HEK293T (cell line): ENCODE measurements at regions not wholly inside any gene's neighbourhood (a gene's known extent, or its start where the extent isn't known, plus 50 kb on each side); places are given as distances from the start of the nearest gene placed in this dataset.

Source experiments
- CTCF ChIA-PET: fragments of 350-600 bp; formaldehyde crosslinking; extraction: SDS; loops from one replicate; lab custom pipeline; 2021; ENCODE audit warnings: antibody characterized with exemption, inconsistent platforms; lab: Yijun Ruan, JAX
- POLR2A ChIA-PET: fragments of 350-600 bp; formaldehyde crosslinking; extraction: SDS; loops from one replicate; lab custom pipeline; 2020; ENCODE audit warnings: antibody characterized with exemption, inconsistent platforms; lab: Yijun Ruan, JAX
- DNase-seq: peaks from one replicate; pipeline ENCODE4 v3.0.0; 2012; ENCODE audit warnings: mixed read lengths; ENCODE audit errors: extremely low spot score
- ARNT ChIP-seq: fragments of 450-650 bp; IDR thresholded peaks from 2 replicates; pipeline ENCODE4 v1.6.1; 2017; ENCODE audit warnings: mild to moderate bottlenecking
- BHLHE40 ChIP-seq: fragments of 450-650 bp; IDR thresholded peaks from 2 replicates; pipeline ENCODE4 v1.6.1; 2016; ENCODE audit warnings: mild to moderate bottlenecking, moderate library complexity, borderline replicate concordance
- CTBP1 ChIP-seq: fragments of 450-650 bp; IDR thresholded peaks from 2 replicates; pipeline ENCODE4 v1.6.1; 2016; ENCODE audit warnings: borderline replicate concordance
- ELF4 ChIP-seq: fragments of 450-650 bp; IDR thresholded peaks from 2 replicates; pipeline ENCODE4 v1.6.1; 2017; ENCODE audit warnings: antibody characterized with exemption
- FOXA1 ChIP-seq: fragments of 450-650 bp; IDR thresholded peaks from 2 replicates; pipeline ENCODE4 v1.6.1; 2016; ENCODE audit warnings: mild to moderate bottlenecking
- FOXK2 ChIP-seq: fragments of 450-650 bp; IDR thresholded peaks from 2 replicates; pipeline ENCODE4 v1.6.1; 2016; ENCODE audit warnings: mild to moderate bottlenecking
- FOXM1 ChIP-seq: fragments of 450-650 bp; IDR thresholded peaks from 2 replicates; pipeline ENCODE4 v1.6.1; 2017; ENCODE audit warnings: mild to moderate bottlenecking, borderline replicate concordance
- HDGF ChIP-seq: fragments of 450-650 bp; IDR thresholded peaks from 2 replicates; pipeline ENCODE4 v1.6.1; 2017; ENCODE audit warnings: antibody characterized with exemption, borderline replicate concordance
- L3MBTL2 ChIP-seq: fragments of 450-650 bp; conservative IDR thresholded peaks from 2 replicates; pipeline ENCODE4 v1.6.1; 2016; ENCODE audit warnings: mild to moderate bottlenecking
- LEF1 ChIP-seq: fragments of 450-650 bp; IDR thresholded peaks from 2 replicates; pipeline ENCODE4 v1.6.1; 2017; ENCODE audit warnings: mild to moderate bottlenecking, borderline replicate concordance
- NFRKB ChIP-seq: fragments of 450-650 bp; IDR thresholded peaks from 2 replicates; pipeline ENCODE4 v1.6.1; 2016; ENCODE audit warnings: mild to moderate bottlenecking, moderate library complexity
- SP1 ChIP-seq: fragments of 450-650 bp; IDR thresholded peaks from 2 replicates; pipeline ENCODE4 v1.6.1; 2017
- SUZ12 ChIP-seq: fragments of 450-650 bp; IDR thresholded peaks from 2 replicates; pipeline ENCODE4 v1.6.1; 2016; ENCODE audit warnings: mild to moderate bottlenecking
- TARDBP ChIP-seq: fragments of 450-650 bp; IDR thresholded peaks from 2 replicates; pipeline ENCODE4 v1.6.1; 2016
- ZNF384 ChIP-seq: fragments of 450-650 bp; IDR thresholded peaks from 2 replicates; pipeline ENCODE4 v1.6.1; 2016
- TF ChIP-seq, protein P1 (sequence below): fragments of 450-650 bp; IDR thresholded peaks from 2 replicates; pipeline ENCODE4 v1.6.1; 2016

DNA sequence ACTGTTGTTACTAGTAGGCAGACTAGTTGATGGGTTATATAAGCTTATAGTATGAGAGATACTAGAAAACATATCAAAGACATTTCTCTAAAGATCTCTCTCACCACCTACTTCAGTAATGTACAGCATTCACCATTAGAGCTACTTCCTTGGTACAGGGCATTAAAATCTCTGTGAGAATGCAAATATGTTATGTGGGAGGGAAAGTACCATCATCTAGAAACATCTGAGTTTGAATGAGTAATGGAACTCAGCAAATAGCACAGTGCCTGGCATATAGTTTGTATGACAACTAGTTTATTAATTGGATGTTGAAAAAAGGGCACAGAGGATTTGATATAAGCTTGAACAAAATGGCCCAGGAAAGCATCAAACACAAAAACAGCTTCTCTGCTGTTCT, 211.1 kb downstream of the GLUD2 start:
- CTCF ChIA-PET: no interaction called here
- POLR2A ChIA-PET: no interaction called here
- TF ChIP-seq L3MBTL2: no peak
- no peak for TF ChIP-seq FOXA1
- TF ChIP-seq HDGF: no peak
- TF ChIP-seq, protein P1, sequence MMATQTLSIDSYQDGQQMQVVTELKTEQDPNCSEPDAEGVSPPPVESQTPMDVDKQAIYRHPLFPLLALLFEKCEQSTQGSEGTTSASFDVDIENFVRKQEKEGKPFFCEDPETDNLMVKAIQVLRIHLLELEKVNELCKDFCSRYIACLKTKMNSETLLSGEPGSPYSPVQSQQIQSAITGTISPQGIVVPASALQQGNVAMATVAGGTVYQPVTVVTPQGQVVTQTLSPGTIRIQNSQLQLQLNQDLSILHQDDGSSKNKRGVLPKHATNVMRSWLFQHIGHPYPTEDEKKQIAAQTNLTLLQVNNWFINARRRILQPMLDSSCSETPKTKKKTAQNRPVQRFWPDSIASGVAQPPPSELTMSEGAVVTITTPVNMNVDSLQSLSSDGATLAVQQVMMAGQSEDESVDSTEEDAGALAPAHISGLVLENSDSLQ: no peak
- TF ChIP-seq ZNF384: no peak
- TF ChIP-seq CTBP1: no peak
- no peak for TF ChIP-seq SP1
- no peak for TF ChIP-seq FOXK2
- no peak for TF ChIP-seq TARDBP
- TF ChIP-seq ARNT: no peak
- TF ChIP-seq BHLHE40: no peak
- no peak for TF ChIP-seq NFRKB
- TF ChIP-seq SUZ12: no peak
- no peak for TF ChIP-seq LEF1
- no peak for TF ChIP-seq ELF4
- TF ChIP-seq FOXM1: no peak
- DNase-seq: no peak

DNA sequence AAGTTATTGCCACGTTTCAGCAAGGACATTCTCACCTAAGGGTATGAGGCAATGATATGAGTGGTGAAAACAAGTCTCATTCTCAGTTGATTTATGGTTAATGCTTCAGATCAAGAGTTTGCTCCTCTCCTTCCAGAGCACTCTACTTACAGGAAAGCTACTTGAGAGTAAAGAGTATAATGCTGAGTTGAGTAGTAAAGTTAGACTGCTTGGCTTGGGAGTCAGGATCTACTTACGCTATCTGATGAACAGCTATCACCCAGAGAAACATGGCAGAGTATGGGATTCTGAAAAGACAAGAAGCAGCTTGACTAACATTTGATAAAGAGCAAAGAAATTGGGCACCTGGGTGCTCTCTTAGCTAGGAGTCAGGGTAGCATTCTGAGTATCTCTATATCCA, 211.8 kb downstream of the GLUD2 start:
- TF ChIP-seq ELF4 (no peak), SP1 (no peak), FOXA1 (no peak), SUZ12 (no peak)
- TF ChIP-seq, protein P1: no peak
- ChIA-PET CTCF (no interaction called here), POLR2A (no interaction called here)
- no peak for DNase-seq

DNA sequence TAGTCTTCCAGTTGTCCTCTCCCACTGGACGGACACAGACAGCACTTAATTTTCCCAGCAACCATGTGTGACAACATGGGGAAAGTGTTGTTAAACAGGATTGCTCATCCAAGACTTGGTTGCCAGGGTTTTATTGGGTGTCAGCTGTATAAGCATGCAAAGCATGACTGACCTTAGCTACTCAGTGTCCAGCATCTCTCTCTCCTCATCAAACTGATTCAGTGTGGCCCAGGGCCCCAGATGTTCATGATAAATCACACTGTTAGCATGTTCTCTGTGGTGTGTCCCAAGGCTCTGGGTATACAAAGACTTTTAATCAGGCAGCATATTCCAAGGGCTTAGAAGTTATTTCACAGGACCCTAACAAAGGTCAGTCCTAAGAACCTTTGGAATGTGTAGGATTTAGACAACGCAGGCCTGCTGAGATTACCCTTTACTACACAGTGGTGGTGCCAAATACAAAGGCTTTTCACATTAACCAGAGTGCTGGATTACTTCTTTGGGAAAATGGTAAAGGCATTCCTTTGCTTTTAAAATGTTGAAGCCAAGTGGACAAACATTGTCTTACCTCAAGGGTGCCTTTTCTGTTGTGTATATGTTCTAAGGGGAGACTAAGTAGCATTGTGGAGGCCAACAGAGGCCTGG, 213.3 kb downstream of the GLUD2 start:
- DNase-seq: no peak
- TF ChIP-seq SP1 (no peak), L3MBTL2 (no peak), FOXA1 (no peak), FOXM1 (no peak), CTBP1 (no peak), ZNF384 (no peak), HDGF (no peak), ARNT (no peak)
- TF ChIP-seq, protein P1: no peak
- ChIA-PET CTCF (no interaction called here), POLR2A (no interaction called here)

DNA sequence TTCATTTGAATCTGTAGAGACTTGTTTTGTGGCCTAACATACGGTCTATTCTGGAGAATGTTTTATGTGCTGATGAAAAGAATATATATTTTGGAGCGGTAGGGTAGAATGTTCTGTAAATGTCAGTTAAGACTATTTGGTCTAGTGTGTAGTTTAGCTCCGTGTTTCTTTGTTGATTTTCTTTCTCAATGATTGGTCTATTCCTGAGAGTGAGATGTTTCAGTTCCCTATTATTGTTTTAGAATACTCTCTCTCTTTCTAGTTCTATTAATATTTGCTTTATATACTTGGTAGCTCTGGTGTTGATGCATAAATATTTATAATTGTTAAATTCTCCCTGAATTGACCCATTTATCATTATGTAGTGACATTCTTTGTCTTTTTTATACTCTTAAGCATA, 236.5 kb downstream of the GLUD2 start:
- DNase-seq: no peak
- TF ChIP-seq SP1 (no peak), HDGF (no peak), FOXA1 (no peak), L3MBTL2 (no peak), FOXM1 (no peak), BHLHE40 (no peak), ELF4 (no peak), ARNT (no peak), FOXK2 (no peak), CTBP1 (no peak), TARDBP (no peak), LEF1 (no peak)
- TF ChIP-seq, protein P1: no peak
- CTCF ChIA-PET: no interaction called here
- POLR2A ChIA-PET: no interaction called here

DNA sequence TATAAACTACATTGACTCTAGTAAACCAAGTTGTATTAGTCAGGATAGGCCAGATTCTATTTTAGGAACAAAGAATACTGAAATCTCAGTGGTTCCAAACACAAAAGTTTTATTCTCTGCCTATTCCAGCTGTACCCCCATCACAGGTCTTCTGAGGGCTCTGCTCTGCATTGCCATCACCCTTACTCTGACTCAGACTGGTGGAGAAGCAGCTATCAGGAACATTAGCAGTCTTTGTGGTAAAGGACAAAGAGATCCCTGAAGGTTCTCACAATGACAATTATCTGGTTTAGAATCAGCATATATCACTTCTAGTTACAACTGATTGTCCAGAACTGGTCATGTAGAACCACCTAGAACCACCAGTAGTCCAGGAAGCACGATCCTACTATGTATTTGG, 251.1 kb downstream of the GLUD2 start:
- ChIA-PET CTCF (no interaction called here), POLR2A (no interaction called here)
- DNase-seq: no peak

More for the DNA sequence above, 251.1 kb downstream of the GLUD2 start:
- TF ChIP-seq CTBP1 (no peak), ELF4 (no peak), ARNT (no peak)
- TF ChIP-seq, protein P1: no peak
